ENCODE measurements at regions not wholly inside any gene's neighbourhood (a gene's known extent, or its start where the extent isn't known, plus 50 kb on each side); places are given as distances from the start of the nearest gene placed in this dataset.

GRCh38 chr6:92681401-92681800 lies 738.0 kb downstream of the EPHA7 start:
- TF ChIP-seq CTCF (conservative IDR thresholded peaks at IDR 0.05) (no peak), EZH2 (IDR thresholded peaks at IDR 0.05; ENCODE audit: low read depth) (no peak)
